ENCODE measurements at regions not wholly inside any gene's neighbourhood (a gene's known extent, or its start where the extent isn't known, plus 50 kb on each side); places are given as distances from the start of the nearest gene placed in this dataset.

DNA sequence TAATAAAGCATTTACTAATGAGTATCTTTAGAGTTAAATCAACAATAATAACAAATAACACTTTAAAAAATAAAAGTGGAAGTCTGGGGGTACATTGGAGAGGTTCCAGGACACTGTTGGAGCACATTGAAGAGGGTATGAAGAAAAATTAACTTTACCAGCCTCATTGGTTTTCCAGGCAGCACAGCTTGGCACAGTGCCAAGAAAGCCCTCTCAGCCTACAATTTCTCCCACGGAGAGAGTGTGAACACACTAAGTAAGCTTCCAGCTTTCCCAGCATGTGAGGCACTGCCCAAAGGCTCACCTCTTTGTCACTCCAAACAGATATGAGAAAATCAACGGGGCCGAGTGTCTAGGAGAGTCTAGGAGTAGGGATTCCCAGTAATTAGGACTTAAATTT, 1912.8 kb upstream of the NUDT12 start:
- no peak for TF ChIP-seq POLR2A (IDR thresholded peaks at IDR 0.05; ENCODE audit: low read depth, low read length)
- TF ChIP-seq, protein P1, sequence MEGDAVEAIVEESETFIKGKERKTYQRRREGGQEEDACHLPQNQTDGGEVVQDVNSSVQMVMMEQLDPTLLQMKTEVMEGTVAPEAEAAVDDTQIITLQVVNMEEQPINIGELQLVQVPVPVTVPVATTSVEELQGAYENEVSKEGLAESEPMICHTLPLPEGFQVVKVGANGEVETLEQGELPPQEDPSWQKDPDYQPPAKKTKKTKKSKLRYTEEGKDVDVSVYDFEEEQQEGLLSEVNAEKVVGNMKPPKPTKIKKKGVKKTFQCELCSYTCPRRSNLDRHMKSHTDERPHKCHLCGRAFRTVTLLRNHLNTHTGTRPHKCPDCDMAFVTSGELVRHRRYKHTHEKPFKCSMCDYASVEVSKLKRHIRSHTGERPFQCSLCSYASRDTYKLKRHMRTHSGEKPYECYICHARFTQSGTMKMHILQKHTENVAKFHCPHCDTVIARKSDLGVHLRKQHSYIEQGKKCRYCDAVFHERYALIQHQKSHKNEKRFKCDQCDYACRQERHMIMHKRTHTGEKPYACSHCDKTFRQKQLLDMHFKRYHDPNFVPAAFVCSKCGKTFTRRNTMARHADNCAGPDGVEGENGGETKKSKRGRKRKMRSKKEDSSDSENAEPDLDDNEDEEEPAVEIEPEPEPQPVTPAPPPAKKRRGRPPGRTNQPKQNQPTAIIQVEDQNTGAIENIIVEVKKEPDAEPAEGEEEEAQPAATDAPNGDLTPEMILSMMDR (conservative IDR thresholded peaks at IDR 0.05; ENCODE audit: low read depth, low read length) = no peak

Data from IMR-90 (cell line).